HL-60 (cell line): ENCODE measurements at regions not wholly inside any gene's neighbourhood (a gene's known extent, or its start where the extent isn't known, plus 50 kb on each side); places are given as distances from the start of the nearest gene placed in this dataset.

Source experiments
- GABPA ChIP-seq: IDR thresholded peaks from 2 replicates; pipeline ENCODE4 v1.6.1; 2012; ENCODE audit warnings: low read depth
- POLR2AphosphoS5 ChIP-seq: IDR thresholded peaks from 2 replicates; pipeline ENCODE4 v1.6.1; 2012; ENCODE audit warnings: low read depth
- SPI1 ChIP-seq: IDR thresholded peaks from 2 replicates; pipeline ENCODE4 v1.6.1; 2012; ENCODE audit warnings: low read depth, mild to moderate bottlenecking, borderline replicate concordance
- TF ChIP-seq, protein P1 (sequence below): IDR thresholded peaks from one replicate; pipeline ENCODE4 v1.5.1; 2011; ENCODE audit warnings: low read length, control low read depth, inconsistent platforms; ENCODE audit not compliant: insufficient read depth
- TF ChIP-seq, protein P2 (sequence below): IDR thresholded peaks from 2 replicates; pipeline ENCODE4 v1.6.1; 2012; ENCODE audit warnings: low read depth; ENCODE audit not compliant: insufficient replicate concordance

GRCh38 chr6:139972116-139972515 lies 597.7 kb upstream of the CITED2 start:
- TF ChIP-seq, protein P1, sequence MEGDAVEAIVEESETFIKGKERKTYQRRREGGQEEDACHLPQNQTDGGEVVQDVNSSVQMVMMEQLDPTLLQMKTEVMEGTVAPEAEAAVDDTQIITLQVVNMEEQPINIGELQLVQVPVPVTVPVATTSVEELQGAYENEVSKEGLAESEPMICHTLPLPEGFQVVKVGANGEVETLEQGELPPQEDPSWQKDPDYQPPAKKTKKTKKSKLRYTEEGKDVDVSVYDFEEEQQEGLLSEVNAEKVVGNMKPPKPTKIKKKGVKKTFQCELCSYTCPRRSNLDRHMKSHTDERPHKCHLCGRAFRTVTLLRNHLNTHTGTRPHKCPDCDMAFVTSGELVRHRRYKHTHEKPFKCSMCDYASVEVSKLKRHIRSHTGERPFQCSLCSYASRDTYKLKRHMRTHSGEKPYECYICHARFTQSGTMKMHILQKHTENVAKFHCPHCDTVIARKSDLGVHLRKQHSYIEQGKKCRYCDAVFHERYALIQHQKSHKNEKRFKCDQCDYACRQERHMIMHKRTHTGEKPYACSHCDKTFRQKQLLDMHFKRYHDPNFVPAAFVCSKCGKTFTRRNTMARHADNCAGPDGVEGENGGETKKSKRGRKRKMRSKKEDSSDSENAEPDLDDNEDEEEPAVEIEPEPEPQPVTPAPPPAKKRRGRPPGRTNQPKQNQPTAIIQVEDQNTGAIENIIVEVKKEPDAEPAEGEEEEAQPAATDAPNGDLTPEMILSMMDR: no peak
- TF ChIP-seq POLR2AphosphoS5 (no peak), GABPA (no peak), SPI1 (no peak)
- TF ChIP-seq, protein P2, sequence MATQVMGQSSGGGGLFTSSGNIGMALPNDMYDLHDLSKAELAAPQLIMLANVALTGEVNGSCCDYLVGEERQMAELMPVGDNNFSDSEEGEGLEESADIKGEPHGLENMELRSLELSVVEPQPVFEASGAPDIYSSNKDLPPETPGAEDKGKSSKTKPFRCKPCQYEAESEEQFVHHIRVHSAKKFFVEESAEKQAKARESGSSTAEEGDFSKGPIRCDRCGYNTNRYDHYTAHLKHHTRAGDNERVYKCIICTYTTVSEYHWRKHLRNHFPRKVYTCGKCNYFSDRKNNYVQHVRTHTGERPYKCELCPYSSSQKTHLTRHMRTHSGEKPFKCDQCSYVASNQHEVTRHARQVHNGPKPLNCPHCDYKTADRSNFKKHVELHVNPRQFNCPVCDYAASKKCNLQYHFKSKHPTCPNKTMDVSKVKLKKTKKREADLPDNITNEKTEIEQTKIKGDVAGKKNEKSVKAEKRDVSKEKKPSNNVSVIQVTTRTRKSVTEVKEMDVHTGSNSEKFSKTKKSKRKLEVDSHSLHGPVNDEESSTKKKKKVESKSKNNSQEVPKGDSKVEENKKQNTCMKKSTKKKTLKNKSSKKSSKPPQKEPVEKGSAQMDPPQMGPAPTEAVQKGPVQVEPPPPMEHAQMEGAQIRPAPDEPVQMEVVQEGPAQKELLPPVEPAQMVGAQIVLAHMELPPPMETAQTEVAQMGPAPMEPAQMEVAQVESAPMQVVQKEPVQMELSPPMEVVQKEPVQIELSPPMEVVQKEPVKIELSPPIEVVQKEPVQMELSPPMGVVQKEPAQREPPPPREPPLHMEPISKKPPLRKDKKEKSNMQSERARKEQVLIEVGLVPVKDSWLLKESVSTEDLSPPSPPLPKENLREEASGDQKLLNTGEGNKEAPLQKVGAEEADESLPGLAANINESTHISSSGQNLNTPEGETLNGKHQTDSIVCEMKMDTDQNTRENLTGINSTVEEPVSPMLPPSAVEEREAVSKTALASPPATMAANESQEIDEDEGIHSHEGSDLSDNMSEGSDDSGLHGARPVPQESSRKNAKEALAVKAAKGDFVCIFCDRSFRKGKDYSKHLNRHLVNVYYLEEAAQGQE: no peak
